GM12878 (cell line): ENCODE measurements at regions not wholly inside any gene's neighbourhood (a gene's known extent, or its start where the extent isn't known, plus 50 kb on each side); places are given as distances from the start of the nearest gene placed in this dataset.

Experiments used
- ATAC-seq: fragments of 200-7000 bp; cut with Tn5 transposase; 3 replicates; pipeline ENCODE4 v1.9.1; 2020; ENCODE audit warnings: mild to moderate bottlenecking, moderate library complexity
- BruUV-seq: library from RNA; stranded (reverse); fragments of 400-500 nt; replicated peaks from 2 replicates; lab custom pipeline; 2021; lab: Mats Ljungman, UMichigan
- CTCF ChIA-PET: fragments of 300-600 bp; sonication (Branson Sonifier 250); formaldehyde crosslinking; extraction: SDS; loops from one replicate; lab custom pipeline; 2021; ENCODE audit warnings: inconsistent platforms; lab: Yijun Ruan, JAX
- POLR2A ChIA-PET: fragments of 350-600 bp; formaldehyde crosslinking; extraction: SDS; loops from one replicate; lab custom pipeline; 2021; ENCODE audit warnings: inconsistent platforms; lab: Charles Lee
- RAD21 ChIA-PET: fragments of 300-600 bp; sonication (Branson Sonifier 250); formaldehyde crosslinking; loops from one replicate; lab custom pipeline; 2023; ENCODE audit warnings: antibody characterized with exemption; ENCODE audit not compliant: unreplicated experiment; lab: Charles Lee
- SMC1A ChIA-PET: fragments of 300-600 bp; sonication (Branson Sonifier 250); formaldehyde crosslinking; loops from one replicate; lab custom pipeline; 2023; ENCODE audit not compliant: unreplicated experiment, uncharacterized antibody; lab: Charles Lee
- DNase-seq: peaks from one replicate; pipeline ENCODE4 v3.0.0-alpha.2; 2011; ENCODE audit warnings: low read depth, low spot score
- FAIRE-seq: peaks from 3 replicates; lab custom pipeline; 2011; peaks lifted over from hg19 to GRCh38; lab: Jason Lieb, UNC
- H2AFZ ChIP-seq: 2 replicates; pipeline ENCODE4 v1.6.0; 2011; ENCODE audit warnings: low read depth, low read length, control low read depth; ENCODE audit not compliant: control insufficient read depth
- H3K27ac ChIP-seq: 2 replicates; pipeline ENCODE4 v1.5.1; 2011; ENCODE audit warnings: control low read depth; ENCODE audit not compliant: control insufficient read depth, insufficient read depth
- H3K27me3 ChIP-seq, 2 experiments: replicated peaks in 1 of 2; 2 replicates each; pipeline versions ENCODE4 v1.6.0 to v1.6.1; 2011; ENCODE audit warnings: low read length in 1 of 2; ENCODE audit not compliant: control insufficient read depth in 2 of 2, insufficient read depth in 2 of 2
- H3K36me3 ChIP-seq, 2 experiments: 2 replicates each; pipeline ENCODE4 v1.5.1; 2011; ENCODE audit warnings: low read length in 1 of 2; ENCODE audit not compliant: control insufficient read depth in 2 of 2, insufficient read depth in 2 of 2
- H3K4me1 ChIP-seq: 2 replicates; pipeline ENCODE4 v1.6.1; 2011; ENCODE audit warnings: mild to moderate bottlenecking, low read length, moderate library complexity, mixed read lengths; ENCODE audit not compliant: control insufficient read depth, insufficient read depth
- H3K4me2 ChIP-seq: 2 replicates; pipeline ENCODE4 v1.6.0; 2011; ENCODE audit warnings: control low read depth; ENCODE audit not compliant: control insufficient read depth, insufficient read depth
- H3K4me3 ChIP-seq: fragments of 200-600 bp; sonication (generic); 2 replicates; pipeline ENCODE4 v1.5.1; 2016
- H3K79me2 ChIP-seq: 2 replicates; pipeline ENCODE4 v1.6.0; 2011; ENCODE audit warnings: low read length; ENCODE audit not compliant: control insufficient read depth, insufficient read depth
- H3K9ac ChIP-seq: 2 replicates; pipeline ENCODE4 v1.8.0; 2011; ENCODE audit warnings: low read length, control low read depth, mixed read lengths; ENCODE audit not compliant: control insufficient read depth, insufficient read depth
- H3K9me3 ChIP-seq: replicated peaks from 3 replicates; pipeline ENCODE4 v1.5.1; 2011; ENCODE audit warnings: mild to moderate bottlenecking, low read length; ENCODE audit not compliant: control insufficient read depth, insufficient read depth
- H4K20me1 ChIP-seq: 2 replicates; pipeline ENCODE4 v1.6.0; 2011; ENCODE audit not compliant: control insufficient read depth, insufficient read depth
- BACH1 ChIP-seq: fragments of 450-650 bp; IDR thresholded peaks from 2 replicates; pipeline ENCODE4 v1.6.1; 2017; ENCODE audit warnings: mild to moderate bottlenecking, borderline replicate concordance
- BMI1 ChIP-seq: fragments of 450-650 bp; IDR thresholded peaks from 2 replicates; pipeline ENCODE4 v1.6.1; 2016; ENCODE audit warnings: mild to moderate bottlenecking, moderate library complexity, borderline replicate concordance
- CHD2 ChIP-seq: IDR thresholded peaks from 2 replicates; pipeline ENCODE4 v1.6.1; 2011; ENCODE audit warnings: low read depth, low read length, improper control_type of control experiment, borderline replicate concordance
- GATAD2B ChIP-seq: fragments of 450-650 bp; conservative IDR thresholded peaks from 2 replicates; pipeline ENCODE4 v1.6.1; 2017; ENCODE audit warnings: low read depth, mild to moderate bottlenecking, moderate library complexity
- HDAC6 ChIP-seq: fragments of 200-600 bp; sonication (generic); IDR thresholded peaks from one replicate; pipeline ENCODE4 v1.8.0; 2017; ENCODE audit warnings: antibody characterized with exemption; ENCODE audit not compliant: unreplicated experiment
- NBN ChIP-seq: fragments of 450-650 bp; IDR thresholded peaks from 2 replicates; pipeline ENCODE4 v1.6.1; 2016
- POU2F2 ChIP-seq: IDR thresholded peaks from 3 replicates; pipeline ENCODE4 v1.6.1; 2011; ENCODE audit warnings: low read depth, mild to moderate bottlenecking, low read length, borderline replicate concordance
- RBBP5 ChIP-seq: fragments of 200-600 bp; sonication (generic); conservative IDR thresholded peaks from 2 replicates; pipeline ENCODE4 v1.6.1; 2016
- RUNX3 ChIP-seq: IDR thresholded peaks from 2 replicates; pipeline ENCODE4 v1.6.1; 2012; ENCODE audit warnings: low read length, inconsistent platforms
- SMARCA5 ChIP-seq: fragments of 450-650 bp; IDR thresholded peaks from 2 replicates; pipeline ENCODE4 v1.6.1; 2017; ENCODE audit warnings: mild to moderate bottlenecking
- SMC3 ChIP-seq: IDR thresholded peaks from 2 replicates; pipeline ENCODE4 v1.6.1; 2011; ENCODE audit warnings: low read length, improper control_type of control experiment, borderline replicate concordance
- STAT1 ChIP-seq: fragments of 450-650 bp; conservative IDR thresholded peaks from 2 replicates; pipeline ENCODE4 v1.6.1; 2014; ENCODE audit warnings: antibody characterized with exemption, mild to moderate bottlenecking
- ZBED1 ChIP-seq: IDR thresholded peaks from 2 replicates; pipeline ENCODE4 v1.6.1; 2016; ENCODE audit warnings: borderline replicate concordance
- ZNF274 ChIP-seq: IDR thresholded peaks from one replicate; pipeline ENCODE4 v1.8.0; 2011; ENCODE audit not compliant: insufficient read length, insufficient read depth
- WGBS: methylation state at CpG from one replicate; pipeline ENCODE4 v1.1.6; 2016; ENCODE audit warnings: low lambda C conversion rate; ENCODE audit not compliant: insufficient replicate concordance, insufficient coverage; ENCODE audit errors: missing lambda C conversion rate; 5-methylcytosine and 5-hydroxymethylcytosine counted together
- in situ Hi-C: fragments of 300-500 bp; cut with MboI; formaldehyde crosslinking; loops from 9 replicates; pipeline ENCODE4 v1.14.3; 2018; ENCODE audit warnings: mixed read lengths
- intact Hi-C: fragments of 100-400 bp; cut with micrococcal nuclease; formaldehyde crosslinking; loops from one replicate; pipeline ENCODE4 v1.14.2; 2022; ENCODE audit not compliant: unreplicated experiment
- TF ChIP-seq, protein P1 (sequence below): IDR thresholded peaks from 2 replicates; pipeline ENCODE4 v1.6.1; 2012; ENCODE audit warnings: improper control_type of control experiment, low read depth, low read length; ENCODE audit not compliant: insufficient replicate concordance
- TF ChIP-seq, protein P2 (sequence below): fragments of 450-650 bp; IDR thresholded peaks from 2 replicates; pipeline ENCODE4 v1.6.1; 2016; ENCODE audit warnings: mild to moderate bottlenecking

DNA sequence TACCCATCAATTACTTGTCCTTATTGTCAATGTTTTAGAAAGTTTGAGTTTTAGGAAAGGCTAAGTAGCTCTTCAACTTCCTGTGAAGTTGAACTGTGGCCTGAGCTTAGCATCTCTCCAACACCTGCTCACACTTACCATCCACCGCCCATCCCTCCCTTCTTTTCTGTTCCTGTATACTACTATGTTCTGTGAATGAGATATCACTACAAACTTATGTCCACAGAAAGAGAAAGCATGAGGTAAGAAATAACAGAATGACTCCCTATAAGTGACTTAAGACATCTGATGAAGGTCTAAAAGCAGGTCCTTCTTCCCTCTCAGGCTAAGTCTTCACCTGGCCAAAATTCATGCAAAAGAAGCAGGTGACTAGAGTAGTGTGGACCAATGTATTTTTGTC is 246.3 kb upstream of the PREP start (continued):
- TF ChIP-seq SMARCA5 (0 out of 2 replicates have a peak, but pooled peaks have one; percentile 20), STAT1 (no peak)

DNA sequence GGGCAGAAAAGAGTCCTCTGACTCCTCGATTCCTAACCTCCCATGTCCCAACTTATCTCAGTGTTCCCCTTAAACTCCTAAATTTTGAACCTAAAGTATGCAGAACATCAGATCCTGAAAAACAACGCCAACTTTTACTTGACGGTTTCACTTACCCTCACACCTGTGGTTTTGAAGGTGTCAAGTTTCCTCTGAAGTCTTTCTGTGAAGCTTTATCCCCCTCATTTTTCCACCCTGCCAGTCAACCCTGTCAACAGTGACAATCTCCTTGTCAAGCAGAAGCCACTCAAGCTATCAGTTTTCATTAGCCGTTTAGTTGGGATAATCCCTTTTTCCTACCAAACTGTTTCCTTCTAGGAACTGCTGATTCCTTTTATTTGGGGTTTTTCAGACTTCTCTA is 245.4 kb upstream of the PREP start:
- WGBS = 66% methylated on average over 4 of the region's 4 CpGs
- ChIA-PET POLR2A (interaction anchor here (0.8 to 2.5 kb wide), 9 partner anchors 8 to 194 kb away, joined by 3 to 11 read pairs (median 6); no protein-coding TSS in a partner anchor), RAD21 (interaction anchor here (0.6 to 6.7 kb wide), 16 partner anchors 46 to 575 kb away, joined by 3 to 72 read pairs (median 4); partner anchors contain the start of gene PRDM1), CTCF (interaction anchor here (1.3 to 4.0 kb wide), 8 partner anchors 36 to 575 kb away, joined by 3 to 28 read pairs (median 6); no protein-coding TSS in a partner anchor), SMC1A (interaction anchor here (0.6 to 11.2 kb wide), 26 partner anchors 12 to 575 kb away, joined by 3 to 115 read pairs (median 6); partner anchors contain the start of gene PRDM1)
- Histone ChIP-seq H3K4me3 (no peak overlapping the region), H3K4me1 (peaks cover 51% of the 10 kb centered on the region), H3K79me2 (no peaks in the 10 kb centered on the region), H3K9ac (no peak overlapping the region), H3K36me3 (no peaks in the 10 kb centered on the region), H3K9me3 (no peaks in the 10 kb centered on the region; the same call in 1 of the 3 replicates), H3K27ac (no peak overlapping the region; the same call in 1 of the 2 replicates), H2AFZ (no peak overlapping the region), H3K4me2 (no peak overlapping the region), H3K27me3 (no peaks in the 10 kb centered on the region), H4K20me1 (no peaks in the 10 kb centered on the region)
- no TSS peak for BruUV-seq
- no peak for DNase-seq
- in situ Hi-C loops (loop anchor here (5.0 kb wide), 1 partner anchor 161 kb away; no protein-coding TSS in a partner anchor), intact Hi-C loops (loop anchor here (5.0 kb wide), 5 partner anchors 84 to 454 kb away; no protein-coding TSS in a partner anchor)
- ATAC-seq = no peak
- no peak for FAIRE-seq
- TF ChIP-seq BMI1 (peak; percentile 39; the same call in 1 of the 2 replicates), ZBED1 (no peak), NBN (peak; percentile 67), POU2F2 (no peak), RBBP5 (no peak), ZNF274 (no peak), RUNX3 (peak; percentile 78), SMC3 (no peak), HDAC6 (no peak), GATAD2B (no peak; the same call in 1 of the 2 replicates), BACH1 (peak; percentile 31; the same call in 1 of the 2 replicates), CHD2 (0 out of 2 replicates have a peak, but pooled peaks have one; percentile 16)
- TF ChIP-seq, protein P1, sequence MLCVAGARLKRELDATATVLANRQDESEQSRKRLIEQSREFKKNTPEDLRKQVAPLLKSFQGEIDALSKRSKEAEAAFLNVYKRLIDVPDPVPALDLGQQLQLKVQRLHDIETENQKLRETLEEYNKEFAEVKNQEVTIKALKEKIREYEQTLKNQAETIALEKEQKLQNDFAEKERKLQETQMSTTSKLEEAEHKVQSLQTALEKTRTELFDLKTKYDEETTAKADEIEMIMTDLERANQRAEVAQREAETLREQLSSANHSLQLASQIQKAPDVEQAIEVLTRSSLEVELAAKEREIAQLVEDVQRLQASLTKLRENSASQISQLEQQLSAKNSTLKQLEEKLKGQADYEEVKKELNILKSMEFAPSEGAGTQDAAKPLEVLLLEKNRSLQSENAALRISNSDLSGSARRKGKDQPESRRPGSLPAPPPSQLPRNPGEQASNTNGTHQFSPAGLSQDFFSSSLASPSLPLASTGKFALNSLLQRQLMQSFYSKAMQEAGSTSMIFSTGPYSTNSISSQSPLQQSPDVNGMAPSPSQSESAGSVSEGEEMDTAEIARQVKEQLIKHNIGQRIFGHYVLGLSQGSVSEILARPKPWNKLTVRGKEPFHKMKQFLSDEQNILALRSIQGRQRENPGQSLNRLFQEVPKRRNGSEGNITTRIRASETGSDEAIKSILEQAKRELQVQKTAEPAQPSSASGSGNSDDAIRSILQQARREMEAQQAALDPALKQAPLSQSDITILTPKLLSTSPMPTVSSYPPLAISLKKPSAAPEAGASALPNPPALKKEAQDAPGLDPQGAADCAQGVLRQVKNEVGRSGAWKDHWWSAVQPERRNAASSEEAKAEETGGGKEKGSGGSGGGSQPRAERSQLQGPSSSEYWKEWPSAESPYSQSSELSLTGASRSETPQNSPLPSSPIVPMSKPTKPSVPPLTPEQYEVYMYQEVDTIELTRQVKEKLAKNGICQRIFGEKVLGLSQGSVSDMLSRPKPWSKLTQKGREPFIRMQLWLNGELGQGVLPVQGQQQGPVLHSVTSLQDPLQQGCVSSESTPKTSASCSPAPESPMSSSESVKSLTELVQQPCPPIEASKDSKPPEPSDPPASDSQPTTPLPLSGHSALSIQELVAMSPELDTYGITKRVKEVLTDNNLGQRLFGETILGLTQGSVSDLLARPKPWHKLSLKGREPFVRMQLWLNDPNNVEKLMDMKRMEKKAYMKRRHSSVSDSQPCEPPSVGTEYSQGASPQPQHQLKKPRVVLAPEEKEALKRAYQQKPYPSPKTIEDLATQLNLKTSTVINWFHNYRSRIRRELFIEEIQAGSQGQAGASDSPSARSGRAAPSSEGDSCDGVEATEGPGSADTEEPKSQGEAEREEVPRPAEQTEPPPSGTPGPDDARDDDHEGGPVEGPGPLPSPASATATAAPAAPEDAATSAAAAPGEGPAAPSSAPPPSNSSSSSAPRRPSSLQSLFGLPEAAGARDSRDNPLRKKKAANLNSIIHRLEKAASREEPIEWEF = no peak
- TF ChIP-seq, protein P2, sequence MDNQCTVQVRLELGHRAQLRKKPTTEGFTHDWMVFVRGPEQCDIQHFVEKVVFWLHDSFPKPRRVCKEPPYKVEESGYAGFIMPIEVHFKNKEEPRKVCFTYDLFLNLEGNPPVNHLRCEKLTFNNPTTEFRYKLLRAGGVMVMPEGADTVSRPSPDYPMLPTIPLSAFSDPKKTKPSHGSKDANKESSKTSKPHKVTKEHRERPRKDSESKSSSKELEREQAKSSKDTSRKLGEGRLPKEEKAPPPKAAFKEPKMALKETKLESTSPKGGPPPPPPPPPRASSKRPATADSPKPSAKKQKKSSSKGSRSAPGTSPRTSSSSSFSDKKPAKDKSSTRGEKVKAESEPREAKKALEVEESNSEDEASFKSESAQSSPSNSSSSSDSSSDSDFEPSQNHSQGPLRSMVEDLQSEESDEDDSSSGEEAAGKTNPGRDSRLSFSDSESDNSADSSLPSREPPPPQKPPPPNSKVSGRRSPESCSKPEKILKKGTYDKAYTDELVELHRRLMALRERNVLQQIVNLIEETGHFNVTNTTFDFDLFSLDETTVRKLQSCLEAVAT = peak; percentile 66
